Activated CD4-positive, alpha-beta T cell treated with anti-CD3 and anti-CD28 coated beads for 4 hours (primary cell): ENCODE measurements at regions not wholly inside any gene's neighbourhood (a gene's known extent, or its start where the extent isn't known, plus 50 kb on each side); places are given as distances from the start of the nearest gene placed in this dataset.
A peak's percentile ranks its signal among the peaks of the same experiment; 100 is the strongest.
"Not testable (repeated sequence)": the region's sequence is repeated elsewhere in the genome, so short reads cannot be mapped to it uniquely, and the experiment has no call there.

Experiments used
- DNase-seq, 2 donors: peaks; one replicate each; pipeline ENCODE4 v3.0.0-alpha.2; 2020

DNA sequence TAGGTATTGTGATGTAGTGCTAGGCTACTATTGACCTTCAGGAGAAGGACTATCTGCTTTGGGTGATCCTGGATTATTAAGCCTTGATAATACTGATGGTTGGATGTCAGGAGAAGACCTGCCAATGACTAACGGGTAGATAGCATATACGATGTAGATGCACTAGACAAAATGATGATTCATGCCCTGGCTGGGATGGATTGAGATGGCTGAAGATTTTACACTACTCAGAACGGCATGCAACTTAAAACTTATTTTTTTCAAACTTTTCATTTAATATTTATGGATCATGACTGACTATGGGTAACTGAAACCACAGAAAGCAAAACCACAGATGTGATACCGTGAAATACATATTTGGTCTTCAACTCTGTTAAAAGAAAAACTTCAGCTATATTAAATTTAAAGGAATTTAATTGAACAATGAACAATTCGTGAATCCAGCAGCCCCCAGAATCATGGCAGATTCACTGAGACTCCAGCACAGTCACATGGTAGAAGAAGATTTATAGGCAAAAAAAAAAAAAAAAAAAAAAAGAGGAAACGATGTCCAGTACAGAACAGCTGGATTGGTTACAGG is 124.6 kb upstream of the CDK13 start:
- no peak for DNase-seq

DNA sequence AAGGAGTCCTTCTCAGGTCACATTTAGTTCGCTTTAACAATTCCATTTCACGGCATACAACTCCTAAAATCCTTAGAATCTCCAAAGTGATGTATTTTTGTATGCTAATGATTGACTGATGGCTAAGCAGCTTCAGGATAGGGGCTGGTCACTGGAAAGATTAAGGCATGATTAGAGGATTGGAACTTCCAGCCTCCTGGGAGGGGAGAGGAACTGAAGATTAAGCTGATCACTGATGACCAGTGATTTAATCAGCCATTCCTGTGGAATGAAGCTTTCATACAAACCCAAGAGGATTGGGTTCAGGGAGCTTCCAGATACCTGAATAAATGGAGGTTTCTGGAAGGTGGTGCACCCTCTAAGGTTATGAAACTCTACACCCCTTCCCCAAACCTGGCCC is 123.9 kb upstream of the CDK13 start:
- DNase-seq, result no peak

DNA sequence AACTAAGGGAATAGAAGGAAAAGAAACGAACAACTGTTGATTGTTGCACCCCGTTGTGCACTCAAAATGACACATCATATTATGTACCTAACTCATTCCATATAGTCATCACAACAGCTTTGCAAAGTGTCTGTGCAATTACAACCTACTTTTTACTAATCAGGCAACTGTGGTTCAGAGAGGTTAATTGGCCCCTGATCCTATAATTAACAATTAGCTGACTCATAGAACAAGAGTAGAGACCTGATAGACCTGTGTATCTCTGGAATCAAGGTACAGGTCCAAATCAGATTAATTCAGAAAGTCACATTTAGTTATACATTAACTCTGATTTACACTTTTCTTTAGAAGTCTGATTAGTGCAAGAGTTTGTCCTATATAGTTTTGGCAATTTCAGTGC is 122.5 kb upstream of the CDK13 start:
- no peak for DNase-seq

DNA sequence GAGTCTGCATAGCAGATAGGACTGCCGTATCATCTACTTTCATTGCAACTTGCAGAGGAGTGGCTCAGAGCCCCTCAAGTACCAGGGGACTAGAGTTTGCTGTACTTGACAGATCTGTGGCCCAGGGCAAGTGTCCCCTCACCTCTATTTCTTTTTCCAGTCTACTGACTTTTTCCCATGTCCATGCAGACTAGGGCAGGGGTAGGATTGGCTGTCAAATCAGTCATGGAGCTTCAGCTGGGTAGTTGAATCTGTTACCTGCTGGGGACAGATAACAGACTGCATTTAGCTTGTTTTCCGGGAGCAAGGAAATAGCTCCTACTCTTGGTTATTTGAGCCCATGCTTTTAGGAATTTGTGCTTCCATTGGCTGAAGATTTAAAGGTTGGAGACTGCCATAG is 121.0 kb upstream of the CDK13 start:
- DNase-seq, result no peak

DNA sequence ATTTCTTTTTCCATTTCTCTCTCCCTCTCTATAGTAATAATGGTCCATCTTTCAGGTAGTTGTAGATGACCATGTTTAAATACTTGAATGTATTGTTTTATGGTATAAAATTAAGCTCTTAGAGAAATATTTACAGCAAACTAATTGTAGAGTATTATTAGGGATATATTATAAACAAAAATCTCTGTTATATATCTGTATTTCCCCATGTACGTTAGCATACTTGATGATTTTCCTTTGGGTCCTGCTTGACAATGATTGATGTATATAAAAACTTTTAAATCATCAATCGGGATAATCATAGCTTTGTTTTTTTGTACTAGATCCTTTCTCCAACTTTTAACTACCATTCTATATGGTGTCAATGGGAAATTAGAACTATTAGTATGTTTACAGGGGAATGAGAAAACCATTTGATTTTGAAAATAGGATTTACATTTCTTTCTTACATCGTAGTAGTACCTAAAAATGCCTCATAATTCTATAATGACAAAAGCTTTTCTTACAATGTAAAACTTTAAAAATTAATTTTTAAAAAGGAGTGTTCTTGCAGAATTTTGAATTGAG is 117.5 kb upstream of the CDK13 start:
- no peak for DNase-seq

DNA sequence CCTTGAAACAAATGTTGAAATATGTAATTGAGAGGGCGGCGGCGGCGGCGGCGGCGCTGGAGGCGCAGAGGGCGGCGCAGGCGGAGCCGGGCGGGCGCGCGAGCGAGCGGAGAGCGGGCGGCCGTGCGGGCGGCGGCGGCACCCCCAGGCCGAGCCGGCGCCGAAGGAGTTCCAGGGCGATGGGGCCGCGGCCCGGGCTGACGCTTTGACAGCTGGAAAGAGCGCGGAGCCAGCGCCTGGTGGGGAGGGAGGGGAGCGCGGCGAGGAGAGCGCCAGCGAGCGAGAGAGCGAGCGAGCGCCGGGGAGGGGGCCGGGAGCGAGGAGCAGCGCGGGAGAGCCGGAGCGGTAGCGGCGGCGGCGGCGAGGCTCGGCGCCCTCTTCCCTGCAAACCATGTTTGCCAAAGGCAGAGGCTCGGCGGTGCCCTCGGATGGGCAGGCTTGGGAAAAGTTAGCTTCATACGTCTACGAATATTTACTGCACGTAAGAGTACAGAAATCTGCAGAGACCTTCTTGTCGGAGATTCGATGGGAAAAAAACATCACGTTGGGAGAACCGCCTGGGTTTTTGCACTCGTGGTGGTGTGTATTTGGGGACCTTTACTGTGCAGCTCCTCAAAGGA is 116.8 kb upstream of the CDK13 start:
- peak; percentile 2 to 11 for DNase-seq

DNA sequence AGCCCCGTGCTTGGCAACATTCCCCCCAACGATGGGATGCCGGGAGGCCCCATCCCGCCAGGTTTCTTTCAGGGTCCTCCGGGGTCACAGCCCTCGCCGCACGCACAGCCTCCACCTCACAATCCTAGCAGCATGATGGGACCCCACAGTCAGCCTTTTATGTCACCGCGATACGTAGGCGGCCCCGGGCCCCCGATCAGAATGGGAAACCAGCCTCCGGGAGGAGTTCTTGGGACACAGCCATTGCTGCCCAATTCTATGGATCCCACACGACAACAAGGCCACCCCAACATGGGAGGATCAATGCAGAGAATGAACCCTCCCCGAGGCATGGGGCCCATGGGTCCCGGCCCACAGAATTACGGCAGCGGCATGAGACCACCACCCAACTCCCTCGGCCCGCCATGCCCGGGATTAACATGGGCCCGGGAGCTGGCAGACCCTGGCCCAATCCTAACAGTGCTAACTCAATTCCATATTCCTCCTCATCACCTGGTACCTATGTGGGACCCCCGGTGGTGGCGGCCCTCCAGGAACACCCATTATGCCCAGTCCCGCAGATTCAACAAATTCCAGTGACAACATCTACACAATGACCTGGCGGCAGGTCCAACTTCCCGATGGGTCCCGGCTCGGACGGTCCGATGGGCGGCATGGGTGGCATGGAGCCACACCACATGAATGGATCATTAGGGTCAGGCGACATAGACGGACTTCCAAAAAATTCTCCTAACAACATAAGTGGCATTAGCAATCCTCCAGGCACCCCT is 116.0 kb upstream of the CDK13 start:
- DNase-seq, result not testable (repeated sequence)

DNA sequence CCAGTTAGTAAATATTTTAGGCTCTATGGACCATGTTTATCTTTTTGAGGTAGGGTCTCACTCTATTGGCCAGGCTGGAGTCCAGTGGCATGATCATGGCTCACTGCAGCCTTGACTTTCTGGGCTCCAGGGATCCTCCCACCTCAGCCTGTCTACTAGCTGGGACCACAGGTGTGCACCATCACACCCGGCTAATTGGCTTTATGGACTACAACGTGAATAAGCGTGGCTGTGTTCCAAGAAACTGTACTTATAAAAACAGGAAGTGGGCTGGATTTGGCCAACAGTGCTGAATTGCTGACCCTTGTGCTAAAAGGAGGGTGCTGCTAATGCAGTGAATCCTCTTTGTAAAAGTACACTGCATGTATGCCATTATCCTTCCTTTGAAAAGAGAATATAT is 111.7 kb upstream of the CDK13 start:
- DNase-seq, result no peak

DNA sequence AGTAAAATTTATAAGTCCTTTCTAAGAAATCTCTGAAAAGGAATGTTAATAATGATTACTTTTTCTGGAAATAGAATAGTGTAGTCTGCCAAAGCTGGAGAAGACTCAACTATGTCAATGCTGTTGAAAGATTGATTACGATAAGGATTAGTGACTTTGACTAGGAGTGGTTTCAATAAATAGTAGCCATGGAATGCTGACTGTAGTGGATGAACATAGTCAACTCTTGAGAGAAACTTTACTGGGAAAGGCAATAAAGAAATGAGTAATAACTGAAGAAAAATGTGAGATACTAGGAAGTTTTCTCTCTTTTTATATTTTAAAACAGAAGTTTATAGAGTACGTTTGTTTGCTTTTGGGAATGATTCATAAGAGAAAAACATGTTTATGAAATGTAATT is 105.0 kb upstream of the CDK13 start:
- no peak for DNase-seq

DNA sequence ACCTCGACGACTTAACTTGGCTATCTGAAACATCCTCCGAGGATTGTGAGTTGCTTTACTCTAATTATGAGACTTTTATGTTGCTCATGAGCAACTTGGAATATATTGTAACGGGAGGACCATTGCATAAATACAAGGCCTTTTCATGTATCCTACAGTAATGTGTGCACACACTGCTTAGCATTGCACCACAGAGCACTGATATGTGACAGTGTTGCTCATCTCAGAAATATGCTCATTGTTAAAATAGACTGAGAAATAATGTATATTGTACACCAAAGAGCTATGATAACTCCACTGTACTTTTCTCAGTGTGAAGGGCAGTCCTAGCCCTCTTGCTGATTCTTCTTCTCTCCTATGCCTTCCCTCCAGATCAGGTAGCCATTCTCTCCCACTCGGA is 102.8 kb upstream of the CDK13 start:
- no peak for DNase-seq

DNA sequence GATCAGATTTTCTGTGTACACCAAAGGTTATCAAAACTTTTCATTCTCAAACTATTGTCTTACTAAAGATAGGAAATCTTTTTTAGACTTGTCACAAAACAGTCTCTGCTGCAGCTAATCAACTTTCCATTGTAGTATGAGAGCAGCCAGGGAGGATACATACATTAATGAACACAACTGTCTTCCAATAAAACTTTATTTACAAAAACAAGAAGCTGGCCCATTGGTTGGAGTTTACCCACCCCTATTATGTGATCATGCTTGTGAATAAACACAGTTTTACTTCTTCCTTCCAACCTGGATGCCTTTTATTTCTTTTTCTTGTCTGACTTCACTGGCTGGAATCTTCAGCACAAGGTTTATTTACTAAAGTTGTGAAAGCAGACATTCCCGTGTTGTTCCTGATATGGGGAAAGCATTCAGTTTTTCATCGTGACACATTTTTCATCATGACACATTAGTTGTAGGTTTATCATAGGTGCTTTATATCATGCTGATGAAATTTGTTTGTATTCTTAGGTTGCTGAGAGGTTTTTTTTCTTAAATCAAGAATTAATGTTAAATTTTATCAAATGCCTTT is 98.5 kb upstream of the CDK13 start:
- no peak for DNase-seq

DNA sequence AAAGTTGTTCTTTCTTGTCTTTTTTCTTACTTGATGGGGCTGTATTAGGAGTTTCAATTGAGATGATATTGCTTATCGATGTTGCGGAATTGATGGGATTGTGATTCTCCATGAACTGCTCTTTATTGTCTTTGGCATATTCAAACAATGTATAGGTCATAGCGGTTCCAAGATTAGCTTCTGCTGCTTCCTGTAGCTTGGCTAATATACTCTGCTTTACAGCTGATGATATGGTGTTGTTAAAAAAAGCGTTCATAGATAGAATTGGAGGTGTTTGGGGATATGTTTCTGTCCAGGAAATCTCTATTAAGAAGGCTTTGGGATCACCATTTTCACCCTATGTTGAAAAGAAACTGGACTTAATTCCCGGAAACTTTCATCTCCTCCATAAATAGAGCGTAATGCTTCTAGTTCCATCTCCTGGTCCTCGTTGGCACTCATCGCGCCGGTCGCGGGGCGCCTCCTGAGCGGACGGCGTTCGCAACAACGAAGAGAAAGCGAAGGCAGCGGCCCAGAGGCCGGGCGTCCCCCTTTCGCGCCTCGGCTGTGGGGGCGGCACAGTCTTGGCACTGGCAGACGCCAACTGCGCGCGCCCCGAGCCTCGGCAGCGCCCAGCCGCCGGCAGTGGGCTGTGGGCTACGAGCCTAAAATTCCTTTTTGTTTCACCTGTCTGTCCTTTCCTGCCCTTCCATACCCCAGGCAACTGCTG is 95.3 kb upstream of the CDK13 start:
- not testable (repeated sequence) for DNase-seq

DNA sequence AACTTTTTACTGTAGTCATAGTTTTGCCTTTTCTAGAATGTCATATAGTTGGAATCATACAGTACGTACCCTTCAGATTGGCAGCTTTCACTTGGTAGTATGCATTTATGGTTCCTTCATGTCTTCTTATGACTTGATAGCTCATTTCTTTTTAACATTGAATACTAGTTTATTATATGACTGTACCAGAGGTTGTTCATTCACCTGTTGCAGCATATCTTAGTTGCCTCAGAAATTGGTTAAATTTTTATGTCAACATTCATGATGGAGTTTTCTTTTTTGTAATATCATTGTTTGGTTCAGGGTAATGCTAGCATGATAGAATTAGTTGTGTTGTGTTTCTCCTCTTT is 94.8 kb upstream of the CDK13 start:
- no peak for DNase-seq

DNA sequence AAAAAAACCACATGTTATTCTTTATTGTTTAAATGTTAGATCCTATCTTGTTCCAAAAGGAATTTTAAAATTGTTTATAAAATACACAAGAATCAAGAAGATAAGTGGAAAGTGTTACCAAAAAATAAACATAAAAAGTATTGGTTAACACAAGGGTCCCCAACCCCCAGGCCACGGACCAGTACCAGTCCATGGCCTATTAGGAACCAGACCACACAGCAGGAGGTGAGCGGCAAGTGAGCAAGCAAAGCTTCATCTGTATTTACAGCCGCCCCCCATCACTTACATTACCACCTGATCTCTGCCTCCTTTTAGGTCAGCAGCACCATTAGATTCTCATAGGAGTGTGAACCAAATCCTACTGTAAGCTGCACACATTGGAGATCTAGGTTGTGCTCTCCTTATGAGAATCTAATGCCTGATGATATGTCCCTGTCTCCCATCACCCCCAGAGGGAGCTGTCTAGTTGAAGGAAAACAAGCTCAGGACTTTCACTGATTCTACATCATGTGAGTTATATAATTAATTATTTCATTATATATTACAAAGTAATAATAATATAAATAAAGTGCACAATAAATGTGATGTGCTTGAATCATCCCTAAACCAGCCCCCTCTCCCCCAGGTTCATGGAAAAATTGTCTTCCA is 86.3 kb upstream of the CDK13 start:
- not testable (repeated sequence) for DNase-seq

DNA sequence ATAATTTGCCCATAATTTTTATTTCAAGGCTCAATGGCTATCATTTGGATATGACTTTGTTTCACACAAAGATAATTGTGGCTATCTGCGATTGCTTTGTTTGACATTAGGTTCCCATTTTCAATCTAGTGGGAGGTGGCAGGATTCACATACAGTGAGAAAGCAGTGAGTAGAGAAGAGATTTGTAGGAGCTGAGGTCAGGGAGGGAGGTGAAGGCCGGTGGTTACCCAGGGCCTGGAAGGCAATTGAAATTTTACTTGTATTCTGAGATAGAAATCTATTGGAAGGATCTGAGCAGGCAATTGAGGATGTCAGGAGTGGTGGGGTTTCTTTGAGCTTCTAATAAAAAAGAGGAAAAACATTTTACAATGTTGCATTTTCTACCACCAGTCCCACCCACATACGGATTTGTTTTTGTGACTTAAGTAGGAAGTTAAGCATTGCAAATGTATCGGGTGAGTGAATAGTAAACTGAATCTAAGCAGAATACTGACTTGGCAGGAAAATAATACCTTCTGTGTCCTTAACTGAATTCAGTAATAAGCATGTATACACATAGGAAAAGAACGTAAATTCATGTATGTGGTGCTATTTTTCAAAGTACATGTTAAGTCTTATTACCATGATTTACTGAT is 80.1 kb upstream of the CDK13 start:
- not testable (repeated sequence) for DNase-seq

DNA sequence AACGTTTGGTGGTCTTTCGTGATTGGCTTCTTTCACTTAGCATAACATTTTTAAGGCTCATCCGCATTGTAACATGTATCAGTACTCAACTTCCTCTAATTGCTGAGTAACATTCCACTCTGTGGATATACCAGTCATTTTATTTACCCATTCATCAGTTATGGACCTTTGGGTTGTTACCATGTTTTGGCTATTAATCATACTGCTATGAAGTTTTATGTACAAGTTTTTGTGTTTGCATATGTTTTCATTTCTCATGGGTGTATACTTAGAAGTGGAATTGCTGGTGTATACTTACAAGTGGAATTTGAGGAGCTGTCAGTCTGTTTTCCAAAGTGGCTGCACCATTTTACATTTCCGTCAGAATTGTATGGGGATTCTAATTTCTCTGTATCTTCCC is 78.4 kb upstream of the CDK13 start:
- not testable (repeated sequence) for DNase-seq

DNA sequence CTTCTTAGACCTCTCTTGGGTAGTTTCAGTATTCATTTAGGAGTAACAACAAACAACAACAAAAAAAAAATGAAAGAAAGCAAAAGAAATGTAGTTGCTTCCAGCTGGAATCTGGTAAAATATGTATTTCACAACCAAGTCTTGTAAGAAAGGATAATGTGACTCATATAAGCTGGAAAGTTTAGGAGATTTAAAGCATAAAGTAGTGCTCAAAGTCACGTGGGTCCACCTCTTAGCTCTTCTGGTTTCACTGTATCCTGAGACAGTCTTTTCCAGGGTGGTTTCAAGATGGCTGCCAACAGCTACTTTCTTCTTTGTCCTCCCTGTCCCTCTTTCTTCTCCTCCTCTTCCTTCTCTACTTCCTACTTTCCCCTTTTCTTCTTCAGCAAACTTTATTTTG is 69.5 kb upstream of the CDK13 start:
- no peak for DNase-seq

DNA sequence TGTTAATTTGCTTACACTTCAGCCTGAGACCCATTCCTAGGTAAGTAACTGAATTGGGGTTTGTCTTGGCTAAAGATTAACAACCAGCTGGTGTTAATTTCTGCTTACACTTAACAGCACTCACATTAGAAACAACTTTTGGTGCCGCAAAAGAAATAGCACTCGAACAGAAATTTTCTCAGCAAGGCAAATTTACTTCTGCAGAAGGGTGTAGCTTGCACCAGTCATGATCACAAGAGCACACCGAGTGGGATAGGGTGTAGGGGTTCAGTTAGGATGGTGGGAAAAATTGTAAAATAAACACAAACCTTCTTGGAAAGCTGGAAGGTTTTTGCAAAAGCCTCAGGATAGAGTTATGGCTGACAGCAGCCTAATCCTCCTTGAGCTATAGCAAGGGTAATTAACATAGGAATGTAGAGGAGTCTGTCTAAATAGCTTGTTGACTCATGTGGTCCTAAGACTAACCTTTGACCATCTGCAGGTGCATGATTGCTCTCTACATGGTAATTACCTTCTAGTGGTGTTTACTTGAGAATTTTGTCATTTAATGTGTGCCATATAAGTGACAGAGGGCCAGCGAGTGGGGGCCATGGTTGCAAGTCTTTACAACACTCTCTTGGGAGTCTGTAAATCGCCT is 67.8 kb upstream of the CDK13 start:
- DNase-seq, result no peak

DNA sequence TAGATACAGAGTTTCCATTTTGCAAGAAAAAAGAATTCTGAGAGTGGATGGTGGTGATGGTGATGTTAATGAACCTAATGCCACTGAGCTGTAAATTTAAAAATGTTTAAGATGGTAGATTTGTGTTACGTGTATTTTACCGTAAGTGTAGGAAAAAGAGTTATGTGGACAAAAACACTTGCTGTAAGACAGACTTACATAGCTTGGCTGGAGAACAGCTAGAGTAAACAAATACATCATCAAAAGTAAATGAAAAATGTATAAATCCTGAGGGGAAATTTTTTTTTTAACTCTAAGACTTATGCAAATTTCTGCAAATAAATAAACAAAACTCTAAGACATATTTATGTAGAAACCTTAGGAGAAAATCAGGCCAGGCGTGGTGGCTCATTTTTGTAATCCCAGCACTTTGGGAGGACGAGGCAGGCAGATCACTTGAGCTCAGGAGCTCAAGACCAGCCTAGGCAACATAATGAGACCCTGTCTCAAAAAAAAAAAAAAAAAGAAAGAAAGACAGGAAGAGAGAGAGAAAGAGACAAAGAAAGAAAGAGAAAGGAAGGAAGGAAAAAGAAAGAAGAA is 66.2 kb upstream of the CDK13 start:
- DNase-seq, result no peak

DNA sequence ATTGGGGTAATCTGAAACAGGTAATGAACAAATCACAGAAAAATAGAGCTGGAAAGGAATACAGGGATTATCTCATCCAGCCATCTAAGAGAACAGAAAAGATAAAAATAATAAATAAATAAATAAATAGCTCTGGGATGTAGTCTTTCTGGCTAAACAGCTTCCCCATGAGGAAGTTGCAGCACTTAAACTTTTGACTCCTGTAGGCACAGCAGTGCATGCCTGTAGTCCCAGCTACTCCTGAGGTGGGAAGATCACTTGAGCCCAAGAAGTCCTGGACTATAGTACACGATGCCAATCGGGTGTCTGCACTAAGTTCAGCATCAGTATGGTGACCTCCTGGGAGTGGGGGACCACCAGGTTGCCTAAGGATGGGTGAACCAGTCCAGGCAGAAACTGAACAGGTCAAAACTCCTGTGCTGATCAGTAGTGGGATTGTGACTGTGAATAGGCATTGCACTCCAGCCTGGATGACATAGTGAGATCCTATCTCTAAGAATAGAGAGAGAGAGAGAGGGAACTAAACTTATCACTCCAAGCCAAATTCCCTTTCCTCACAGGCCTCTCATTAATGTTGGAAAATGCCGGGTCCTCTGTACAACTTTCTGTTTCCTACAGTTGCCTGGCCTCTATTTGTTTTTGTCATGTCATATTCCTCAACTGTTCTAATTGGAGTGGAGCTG is 61.7 kb upstream of the CDK13 start:
- DNase-seq, result no peak

DNA sequence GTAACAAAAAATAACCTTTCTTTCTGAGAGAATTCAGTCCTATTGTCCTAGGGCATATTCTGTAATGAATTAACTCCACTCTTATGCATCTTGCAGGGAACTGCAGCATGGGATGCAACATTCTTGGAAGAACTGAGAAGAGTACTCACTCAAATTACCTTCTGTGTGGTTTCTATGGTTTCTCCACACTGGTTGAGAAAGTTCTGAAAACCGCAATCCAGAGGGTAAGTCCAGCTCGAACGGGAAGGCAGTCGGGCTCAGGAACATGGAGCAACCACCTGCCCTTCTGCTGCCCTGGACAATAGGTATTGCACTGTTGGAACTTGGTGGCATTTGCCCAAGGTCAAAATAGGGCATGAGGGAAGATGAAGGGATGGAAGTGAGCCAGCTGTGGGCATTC is 59.6 kb upstream of the CDK13 start:
- DNase-seq, result no peak
